SU-DHL-6 (cell line): ENCODE measurements at regions not wholly inside any gene's neighbourhood (a gene's known extent, or its start where the extent isn't known, plus 50 kb on each side); places are given as distances from the start of the nearest gene placed in this dataset.

ENCODE experiments used
- EZH2phosphoT487 ChIP-seq: fragments of 200-600 bp; sonication (generic), shearing (Covaris generic); conservative IDR thresholded peaks from 2 replicates; pipeline ENCODE4 v1.6.1; 2018; ENCODE audit warnings: mild to moderate bottlenecking, antibody characterized with exemption, low read length, moderate library complexity, mixed read lengths
- TF ChIP-seq, protein P1 (sequence below): fragments of 200-600 bp; sonication (generic); IDR thresholded peaks from one replicate; pipeline ENCODE4 v1.5.1; 2017; ENCODE audit warnings: antibody characterized with exemption, mild to moderate bottlenecking, low read length, moderate library complexity; ENCODE audit not compliant: insufficient read depth, poor library complexity, severe bottlenecking

DNA sequence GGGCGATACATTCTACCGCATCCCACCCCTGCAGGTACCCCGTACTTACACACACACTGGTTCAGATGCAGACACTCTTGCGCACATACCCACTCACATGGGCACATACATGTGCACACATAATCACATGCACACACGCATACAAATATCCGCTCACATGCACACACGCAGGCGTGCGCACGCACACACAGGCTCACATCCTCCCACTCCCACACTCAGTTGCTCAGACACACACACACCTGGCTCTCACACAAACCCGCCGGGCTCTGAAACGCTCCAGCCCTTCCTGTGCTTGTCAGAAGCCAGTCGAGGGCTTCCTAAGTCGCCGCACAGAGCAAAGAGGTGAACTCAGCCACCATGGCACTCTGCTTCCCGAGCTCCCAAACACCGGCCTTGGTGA lies 164.5 kb downstream of the CRYBB2 start:
- TF ChIP-seq, protein P1, sequence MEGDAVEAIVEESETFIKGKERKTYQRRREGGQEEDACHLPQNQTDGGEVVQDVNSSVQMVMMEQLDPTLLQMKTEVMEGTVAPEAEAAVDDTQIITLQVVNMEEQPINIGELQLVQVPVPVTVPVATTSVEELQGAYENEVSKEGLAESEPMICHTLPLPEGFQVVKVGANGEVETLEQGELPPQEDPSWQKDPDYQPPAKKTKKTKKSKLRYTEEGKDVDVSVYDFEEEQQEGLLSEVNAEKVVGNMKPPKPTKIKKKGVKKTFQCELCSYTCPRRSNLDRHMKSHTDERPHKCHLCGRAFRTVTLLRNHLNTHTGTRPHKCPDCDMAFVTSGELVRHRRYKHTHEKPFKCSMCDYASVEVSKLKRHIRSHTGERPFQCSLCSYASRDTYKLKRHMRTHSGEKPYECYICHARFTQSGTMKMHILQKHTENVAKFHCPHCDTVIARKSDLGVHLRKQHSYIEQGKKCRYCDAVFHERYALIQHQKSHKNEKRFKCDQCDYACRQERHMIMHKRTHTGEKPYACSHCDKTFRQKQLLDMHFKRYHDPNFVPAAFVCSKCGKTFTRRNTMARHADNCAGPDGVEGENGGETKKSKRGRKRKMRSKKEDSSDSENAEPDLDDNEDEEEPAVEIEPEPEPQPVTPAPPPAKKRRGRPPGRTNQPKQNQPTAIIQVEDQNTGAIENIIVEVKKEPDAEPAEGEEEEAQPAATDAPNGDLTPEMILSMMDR, result no peak
- no peak for TF ChIP-seq EZH2phosphoT487
